GM21360 (cell line): ENCODE measurements at regions not wholly inside any gene's neighbourhood (a gene's known extent, or its start where the extent isn't known, plus 50 kb on each side); places are given as distances from the start of the nearest gene placed in this dataset.

ENCODE experiments used
- ATAC-seq: cut with Tn5 transposase; IDR thresholded peaks from one replicate; pipeline ENCODE4 v1.9.1; 2021; ENCODE audit warnings: mild to moderate bottlenecking, moderate library complexity; ENCODE audit not compliant: unreplicated experiment

DNA sequence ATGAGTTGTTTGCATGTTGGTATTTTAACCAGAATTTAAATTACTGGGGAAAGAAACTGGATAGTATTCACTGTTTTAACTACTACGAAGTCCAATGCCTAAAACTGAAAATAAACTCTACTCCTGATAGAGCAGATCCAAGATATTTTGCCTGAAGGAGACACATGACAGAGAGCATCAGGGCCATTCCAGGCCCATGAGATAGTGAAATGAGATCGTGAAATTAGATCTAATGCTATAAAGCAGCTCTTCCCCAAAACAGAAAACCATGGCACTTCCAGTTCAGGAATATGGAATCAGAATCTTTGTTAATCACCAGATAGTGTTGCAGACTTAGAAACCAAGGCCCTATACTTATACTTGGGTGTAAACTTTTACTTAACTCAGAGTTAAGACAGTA, 124.3 kb upstream of the CACNA2D1 start:
- ATAC-seq = no peak

DNA sequence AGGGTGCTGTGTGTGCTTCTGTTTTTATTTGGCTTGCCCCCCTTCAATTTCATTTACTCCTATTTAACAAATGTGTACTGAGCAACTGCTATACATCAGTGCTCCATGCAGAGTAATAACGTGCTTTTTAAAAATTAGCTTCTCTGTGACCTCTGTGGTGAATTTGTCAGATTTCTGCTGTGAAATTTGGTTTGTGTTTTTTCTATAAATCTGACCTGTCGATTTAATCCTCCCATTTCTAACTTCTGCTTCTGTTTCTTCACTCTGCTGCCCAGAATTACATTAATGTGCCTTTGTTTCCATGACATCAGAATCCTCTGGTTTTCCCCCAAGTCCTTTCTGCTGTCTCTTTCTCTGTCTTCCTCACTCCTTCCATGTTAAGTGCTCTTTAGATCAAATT, 123.8 kb upstream of the CACNA2D1 start:
- no peak for ATAC-seq

DNA sequence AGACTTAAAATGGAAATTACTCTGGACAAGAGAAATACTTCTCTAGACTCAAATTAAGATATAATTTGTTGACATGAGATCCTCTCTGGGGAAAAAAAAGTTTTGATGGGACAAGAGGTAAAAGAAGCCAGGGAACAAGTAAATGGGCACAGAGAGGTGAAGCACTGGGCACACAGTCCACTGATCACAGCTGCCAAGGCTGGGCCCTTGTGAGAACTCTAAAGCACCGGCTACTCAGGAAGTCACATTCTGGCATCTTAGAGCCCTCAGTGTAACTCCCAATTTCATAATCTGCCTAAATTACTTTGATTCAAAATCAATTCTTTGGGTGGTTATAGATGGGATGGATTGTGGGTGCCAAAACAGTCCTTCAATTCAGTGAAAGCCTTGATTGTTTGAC, 123.2 kb upstream of the CACNA2D1 start:
- no peak for ATAC-seq

DNA sequence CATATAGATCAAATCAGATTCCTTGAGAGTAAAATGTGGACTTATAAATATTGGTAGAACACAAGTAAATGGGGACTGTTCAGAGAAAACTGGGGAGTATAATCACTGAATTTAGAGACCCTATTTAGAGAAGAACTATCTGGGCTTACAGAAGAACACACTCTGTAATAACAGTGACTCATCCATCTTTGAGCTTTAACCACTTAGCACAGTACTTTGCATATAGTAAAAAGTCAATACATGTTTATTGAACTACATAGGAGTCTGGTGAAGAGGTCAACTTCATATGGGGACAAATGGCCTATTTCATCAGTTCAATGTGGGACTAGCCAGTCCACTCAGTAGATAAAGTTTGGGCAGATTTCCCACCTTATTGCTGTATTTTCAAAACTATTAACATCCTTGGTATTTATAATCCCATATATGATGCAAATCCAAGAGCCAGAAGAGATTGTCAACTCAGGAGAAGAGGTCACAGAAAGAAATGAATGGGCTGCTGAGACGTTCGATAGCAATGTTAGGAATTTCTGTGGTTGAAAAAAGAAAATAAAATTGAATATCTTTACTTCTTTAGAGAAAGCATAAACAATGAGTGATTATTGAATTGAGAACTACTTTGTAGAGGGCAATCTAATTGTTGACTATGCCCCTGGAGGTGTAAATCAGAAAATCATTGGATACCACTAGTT, 119.3 kb upstream of the CACNA2D1 start:
- no peak for ATAC-seq

DNA sequence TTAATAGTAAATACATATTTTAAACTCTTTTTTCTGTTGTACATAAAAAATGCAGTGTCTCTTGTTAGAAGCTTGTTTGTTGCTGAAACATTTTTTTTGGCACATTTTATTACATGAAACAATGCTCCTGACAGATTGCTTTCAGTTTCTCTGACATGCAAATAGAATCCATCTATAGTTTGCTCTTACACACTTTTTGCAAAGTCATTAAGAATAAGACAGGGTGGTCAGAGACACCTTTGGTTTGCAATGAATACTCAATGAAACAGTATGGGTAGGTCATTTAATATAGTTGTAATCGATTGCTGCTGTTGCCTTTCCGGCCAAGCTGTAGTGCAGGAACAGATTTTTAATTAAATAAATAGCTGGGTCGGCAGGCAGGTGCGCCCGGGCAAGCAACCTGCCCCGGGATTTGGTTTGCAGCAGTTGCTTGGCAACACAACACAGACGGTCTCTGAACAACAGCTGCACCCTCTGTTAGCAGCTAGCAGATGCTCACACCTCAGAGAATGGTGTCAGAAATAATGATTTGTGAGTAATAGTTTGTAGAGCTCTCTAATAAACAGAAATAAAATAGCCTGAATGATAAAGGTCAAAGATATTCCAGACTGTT, 115.7 kb upstream of the CACNA2D1 start:
- no peak for ATAC-seq

DNA sequence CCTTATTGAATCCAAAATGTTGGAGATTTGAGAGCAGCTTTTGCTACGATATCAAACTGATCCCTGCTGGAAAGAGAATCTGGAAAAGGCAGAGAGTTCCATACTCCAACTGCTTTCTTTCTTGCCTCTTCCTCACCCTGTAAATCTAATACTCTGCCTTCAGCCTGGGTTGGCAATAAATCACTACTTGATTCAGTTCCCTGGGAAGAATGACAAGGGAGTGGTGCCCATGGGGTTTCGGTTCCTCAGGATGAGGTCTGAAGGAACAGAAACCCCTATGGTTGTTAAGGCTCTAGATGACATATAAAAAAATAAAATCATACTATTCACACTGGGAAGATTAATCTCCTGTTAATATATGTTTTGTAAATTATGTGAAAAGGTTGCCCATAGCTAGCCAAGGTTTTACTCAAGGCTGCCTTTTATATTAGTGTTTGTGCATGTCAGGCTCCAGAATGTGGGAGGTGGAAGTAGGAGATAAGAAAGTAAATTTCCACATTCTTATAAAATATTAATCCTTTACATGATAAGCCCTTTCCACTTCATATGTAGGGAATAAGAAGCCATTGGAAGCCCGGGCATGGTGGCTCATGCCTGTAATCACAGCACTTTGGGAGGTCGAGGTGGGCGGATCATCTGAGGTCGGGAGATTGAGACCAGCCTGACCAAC, 106.2 kb upstream of the CACNA2D1 start:
- ATAC-seq = no peak

DNA sequence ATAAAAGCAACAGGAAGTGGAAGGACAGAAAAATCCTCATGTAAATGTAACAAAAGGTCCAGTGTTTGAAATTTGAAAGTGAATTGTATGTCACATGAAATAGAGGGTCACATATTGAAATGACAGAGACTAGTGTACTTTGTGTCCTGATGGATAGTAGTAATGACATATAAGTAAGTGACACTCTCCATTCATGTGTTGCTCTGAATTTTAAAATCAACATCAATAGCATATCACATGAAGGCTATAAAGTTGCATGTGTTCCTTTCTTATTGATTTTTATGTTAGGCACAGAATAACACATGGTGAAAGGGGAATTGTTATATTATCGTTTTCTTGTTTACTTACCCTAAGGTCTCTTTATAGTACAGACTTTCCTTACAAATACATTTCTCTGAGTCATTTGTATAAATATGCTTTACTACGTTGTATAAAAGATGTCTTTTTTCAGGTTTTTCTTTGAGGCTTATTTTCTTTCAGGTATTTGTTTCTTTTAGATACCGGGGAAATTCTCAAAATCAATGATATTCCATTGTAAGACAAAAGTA, 104.6 kb upstream of the CACNA2D1 start:
- ATAC-seq = no peak

DNA sequence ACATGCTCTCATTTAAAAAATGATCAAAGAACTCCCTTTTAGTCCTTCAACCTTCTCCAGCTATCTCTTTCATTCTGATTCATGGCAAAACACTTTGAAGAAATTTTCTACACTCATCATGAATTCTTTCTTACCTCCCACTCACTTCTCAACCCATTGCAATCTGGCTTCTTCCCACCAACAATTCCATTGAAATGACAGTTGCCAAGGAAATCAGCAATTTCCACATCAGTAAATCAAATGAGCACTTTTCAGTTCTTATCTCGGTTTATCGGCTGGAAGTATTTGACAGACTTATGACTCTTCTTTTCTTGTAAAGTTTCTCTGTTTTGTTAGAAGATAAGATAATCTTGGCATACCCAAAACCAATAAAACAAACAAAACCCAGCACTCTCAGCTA, 99.1 kb upstream of the CACNA2D1 start:
- ATAC-seq = no peak

DNA sequence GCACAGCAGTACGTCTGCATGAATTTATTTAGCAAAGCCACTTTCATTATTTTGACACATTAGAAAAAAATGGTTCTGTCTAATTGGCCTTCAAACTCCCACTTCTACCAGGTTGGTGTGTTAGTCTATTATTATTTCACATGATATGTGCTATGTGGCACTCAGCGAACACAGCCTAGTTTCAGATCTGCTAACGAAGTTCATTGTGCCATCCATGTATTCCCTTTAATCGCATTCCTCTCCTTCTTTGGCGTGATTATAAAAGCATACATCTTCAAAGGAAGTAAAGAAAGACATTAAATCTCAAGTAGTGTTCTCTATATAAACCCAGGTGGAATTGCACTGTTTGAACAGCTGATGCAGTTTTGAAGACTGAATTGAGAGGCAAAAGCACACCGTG, 96.4 kb upstream of the CACNA2D1 start:
- no peak for ATAC-seq

DNA sequence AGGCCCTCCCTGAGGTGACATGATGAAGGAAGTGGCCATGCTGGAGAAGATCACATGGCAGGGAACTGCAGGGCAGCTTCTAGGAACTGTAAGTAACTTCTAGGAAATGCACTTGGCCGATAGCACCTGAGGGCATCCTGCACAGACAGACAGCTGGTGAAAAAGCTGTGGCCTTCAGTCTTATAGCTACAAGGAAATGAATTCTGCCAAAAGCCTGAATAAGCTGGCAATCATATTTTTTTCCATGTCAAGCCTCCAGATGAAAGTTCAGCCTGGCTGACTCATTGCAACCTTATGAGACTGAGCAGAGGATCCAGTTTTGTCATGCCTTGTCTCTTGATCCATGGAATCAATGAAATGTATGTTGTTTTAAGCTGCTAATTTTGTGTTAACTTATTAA, 91.1 kb upstream of the CACNA2D1 start:
- ATAC-seq = no peak

DNA sequence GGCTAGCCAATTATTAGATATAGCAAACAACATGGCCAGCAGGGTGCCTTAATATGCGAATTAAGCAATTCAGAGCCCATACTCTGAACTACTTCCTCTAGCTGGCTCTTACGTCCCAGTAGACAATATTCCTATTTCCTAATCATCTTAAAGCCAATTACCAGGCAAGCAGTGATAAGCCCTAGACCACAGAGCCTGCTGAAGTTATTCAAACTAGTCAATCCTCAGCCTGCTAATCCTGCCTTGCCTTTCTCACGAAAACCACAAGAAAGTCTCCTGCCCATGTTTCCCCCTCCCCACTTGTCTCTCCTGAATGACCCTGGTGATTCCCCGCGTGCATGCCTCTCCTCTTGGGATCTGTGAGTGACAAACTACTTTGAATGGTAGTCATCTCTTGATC, 86.8 kb upstream of the CACNA2D1 start:
- ATAC-seq = no peak

DNA sequence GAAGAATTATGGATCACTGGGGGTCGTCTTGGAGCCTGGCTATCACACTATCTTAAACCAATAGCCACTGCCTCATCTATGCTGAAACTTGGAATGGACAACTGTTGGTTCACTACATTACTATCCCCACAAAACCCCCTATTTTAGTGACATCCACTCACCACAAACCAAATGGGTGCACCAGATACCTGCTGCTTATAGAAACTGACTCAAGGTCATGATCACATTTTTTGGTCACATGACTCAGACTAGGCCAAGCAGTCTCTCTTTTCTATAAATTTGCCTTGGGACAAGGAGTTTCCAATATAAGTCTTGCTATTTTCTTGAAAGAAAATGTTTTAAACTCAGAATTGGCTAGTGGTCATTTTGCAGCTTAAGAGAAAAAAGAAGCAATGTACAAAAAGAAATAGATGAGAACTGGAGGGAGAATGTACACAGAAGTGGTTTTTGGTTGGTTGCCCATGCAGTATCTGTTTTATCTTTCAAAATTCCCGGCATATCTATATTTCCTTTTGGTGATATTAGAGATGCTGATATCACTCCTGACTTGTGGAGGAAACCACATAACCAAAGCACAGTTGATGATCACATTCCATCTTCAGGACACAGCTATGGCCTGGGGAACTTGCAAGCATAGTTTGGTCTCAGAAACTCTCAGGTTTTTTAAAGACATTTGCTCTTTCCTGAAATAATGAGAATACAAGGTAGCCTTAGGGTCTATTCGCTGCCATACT, 85.2 kb upstream of the CACNA2D1 start:
- no peak for ATAC-seq

DNA sequence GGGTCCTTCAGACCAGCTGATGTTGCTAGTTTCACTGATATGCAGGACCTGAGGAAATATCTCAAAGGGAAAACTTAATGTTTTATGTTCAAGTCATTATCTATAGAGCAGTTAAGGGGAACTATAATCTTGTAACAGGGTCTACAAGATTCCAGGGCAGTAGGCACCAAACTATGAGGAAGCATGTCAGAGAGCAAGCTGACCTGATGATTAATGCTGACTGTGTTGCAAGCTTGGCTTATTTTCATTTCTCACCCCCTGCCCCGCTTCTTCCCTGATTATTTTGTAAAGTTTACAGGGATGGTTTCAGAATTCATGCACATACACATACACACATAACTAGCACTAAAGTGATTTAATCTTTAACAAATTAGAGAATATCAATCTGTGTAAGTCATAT, 84.3 kb upstream of the CACNA2D1 start:
- ATAC-seq = no peak

DNA sequence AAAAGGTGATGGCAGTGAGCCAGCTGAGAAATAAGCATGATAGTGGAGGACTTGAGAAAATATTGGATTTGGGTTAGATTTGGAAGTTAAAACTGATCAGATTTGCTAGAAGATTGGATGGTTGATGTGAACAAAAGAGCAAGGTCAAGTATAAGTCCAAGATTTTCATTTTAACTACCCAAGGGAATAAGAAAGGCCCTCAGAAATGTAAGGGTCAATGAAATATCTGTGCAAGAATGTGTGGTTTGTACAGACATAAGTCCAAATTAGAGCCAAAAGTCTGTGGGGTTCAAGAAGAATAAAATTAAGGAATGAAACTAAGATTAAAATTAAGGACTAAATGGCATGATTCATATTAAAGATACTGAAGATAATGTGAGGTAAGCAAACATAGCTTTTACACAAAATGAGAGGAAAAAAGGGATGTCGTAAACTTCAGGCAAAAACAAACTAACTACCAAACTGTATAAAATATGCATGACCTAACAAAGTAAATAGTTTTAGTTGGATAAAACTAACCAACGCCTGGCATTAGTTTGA, 78.4 kb upstream of the CACNA2D1 start:
- ATAC-seq = no peak

DNA sequence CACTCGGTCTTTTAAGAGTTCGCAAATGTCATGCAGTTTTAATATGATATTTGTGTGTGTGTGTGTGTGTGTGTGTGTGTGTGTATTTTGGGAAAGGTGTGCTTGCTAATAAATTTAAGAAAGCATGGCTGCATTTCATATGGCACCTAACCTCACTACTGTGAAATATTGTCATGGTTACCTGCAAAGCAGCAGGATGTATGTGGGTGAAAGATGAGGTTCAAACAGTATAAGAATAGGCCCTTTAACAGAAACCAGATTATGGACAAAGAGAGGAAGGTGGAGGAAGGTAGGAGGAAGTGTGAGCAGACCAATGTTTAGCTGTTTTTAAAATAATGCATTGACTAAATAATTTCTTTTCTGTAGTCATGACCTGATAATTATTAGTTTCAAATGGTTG, 73.5 kb upstream of the CACNA2D1 start:
- ATAC-seq = no peak

DNA sequence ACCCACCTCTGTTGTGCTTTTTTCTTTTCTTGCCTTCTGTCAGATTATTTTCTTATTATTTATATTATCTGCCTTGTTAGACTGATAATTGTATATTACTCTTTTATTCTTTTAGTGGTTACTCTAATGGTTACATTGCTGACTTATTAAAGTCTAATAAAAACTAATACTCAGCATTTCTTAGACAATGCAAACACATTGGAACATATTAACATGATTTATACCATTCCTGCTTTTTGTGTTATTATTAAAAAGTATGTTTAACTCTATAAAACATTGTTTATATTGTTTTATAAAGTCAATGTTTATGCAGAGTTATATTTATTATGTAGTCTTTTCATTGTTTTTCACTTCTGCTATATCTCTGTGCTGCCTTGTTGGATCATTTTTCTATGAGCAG, 68.0 kb upstream of the CACNA2D1 start:
- no peak for ATAC-seq

DNA sequence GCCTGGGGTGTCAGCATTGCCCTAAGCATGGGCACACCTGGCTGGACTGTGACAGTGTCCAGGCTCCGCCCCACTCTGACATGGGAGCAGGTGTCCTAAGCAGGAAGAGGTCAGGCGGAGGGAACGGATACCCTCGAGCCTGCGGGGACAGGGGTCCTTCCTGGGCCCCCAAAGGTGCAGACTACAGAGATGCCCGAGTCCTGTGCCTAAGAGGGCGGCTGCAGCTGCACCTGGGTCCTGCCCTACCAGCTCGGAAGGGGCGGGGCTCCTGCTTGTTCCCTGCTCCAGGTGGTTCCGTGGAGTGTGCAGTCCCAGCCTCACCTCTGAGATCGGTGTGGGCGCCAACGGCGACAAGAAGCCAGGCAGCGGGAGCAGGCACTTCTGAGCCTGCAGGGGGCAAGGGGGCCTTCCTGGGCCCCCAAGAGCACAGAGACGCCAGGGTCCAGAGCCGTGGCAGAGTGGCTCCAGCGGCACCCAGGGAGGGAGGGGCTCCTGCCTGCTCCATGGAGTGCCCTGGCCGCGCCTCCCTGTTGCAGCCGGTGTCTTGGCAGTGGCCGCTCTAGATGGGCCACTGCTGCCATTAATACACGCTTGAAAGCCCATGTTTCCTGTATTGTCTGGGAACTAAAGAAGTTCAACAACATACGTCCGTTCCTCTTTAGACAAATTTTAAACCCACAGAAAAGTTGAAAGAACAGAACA, 64.5 kb upstream of the CACNA2D1 start:
- no peak for ATAC-seq

DNA sequence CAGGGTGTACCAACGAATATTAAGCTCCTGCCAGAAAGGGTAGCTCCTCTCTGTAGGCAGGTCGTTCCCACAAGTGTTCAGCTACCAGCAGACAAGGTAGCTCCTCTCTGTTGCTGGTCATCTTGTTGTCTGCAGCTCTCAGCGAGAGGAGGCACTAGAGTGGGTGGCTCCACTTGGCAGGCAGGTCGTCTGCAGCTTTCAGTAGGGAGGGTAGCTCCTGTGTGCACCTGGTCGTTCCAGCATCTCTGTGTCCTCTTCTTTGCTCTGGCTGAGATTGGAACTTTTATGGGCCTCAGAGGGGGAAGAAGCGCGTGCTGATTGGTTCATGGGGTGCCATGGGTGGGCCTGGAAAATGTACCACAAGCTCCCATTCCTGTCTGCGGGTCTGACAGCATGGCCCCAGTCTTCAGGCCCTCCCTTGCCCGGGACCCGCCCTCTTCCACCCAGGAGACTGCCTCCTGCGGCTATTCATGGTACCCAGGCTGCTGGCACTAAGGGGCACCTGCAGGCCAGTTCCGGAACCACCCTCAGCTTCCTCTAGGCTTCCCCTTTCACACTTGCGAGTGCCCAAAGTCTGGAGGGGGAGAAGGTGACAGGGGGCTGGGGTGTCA, 63.9 kb upstream of the CACNA2D1 start:
- no peak for ATAC-seq

DNA sequence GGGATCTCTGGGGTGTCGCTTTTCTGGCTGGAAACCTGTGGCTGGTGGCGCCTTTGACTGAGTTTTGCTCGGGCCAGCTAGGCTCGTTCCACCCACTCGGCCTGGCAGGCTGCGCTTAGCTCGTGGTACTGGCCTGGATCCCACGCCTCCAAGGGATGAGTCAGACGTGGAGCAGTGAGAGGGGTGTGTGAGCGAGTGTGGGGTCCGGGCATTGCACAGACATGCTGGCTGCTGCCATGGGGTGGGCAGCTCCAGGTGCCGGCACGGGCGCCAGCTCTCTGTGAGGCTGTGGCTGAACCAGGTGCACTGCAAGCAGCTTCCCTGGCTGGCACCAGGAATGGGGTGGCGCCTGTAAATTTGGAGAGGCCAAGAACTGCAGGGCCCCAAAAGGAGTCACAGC, 63.1 kb upstream of the CACNA2D1 start:
- ATAC-seq = no peak

DNA sequence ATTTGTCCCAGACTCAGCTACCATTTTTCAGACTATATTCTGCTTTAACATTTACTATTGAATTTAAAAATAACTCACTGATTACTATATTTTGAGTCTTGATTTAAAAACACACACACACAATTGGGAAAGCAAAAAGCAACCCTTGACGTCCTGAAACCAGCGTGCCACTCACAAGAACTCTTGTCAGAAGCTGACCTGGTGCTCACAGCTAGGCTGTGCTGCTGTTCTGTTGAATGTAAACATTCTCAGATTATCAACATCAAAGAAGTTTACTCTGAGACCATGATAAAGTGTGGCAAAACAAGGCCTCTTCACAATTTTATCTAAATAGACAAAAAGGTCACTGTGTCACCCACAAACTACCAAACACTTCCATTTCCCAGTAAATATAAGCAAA, 62.6 kb upstream of the CACNA2D1 start:
- no peak for ATAC-seq
